Activated CD4-positive, alpha-beta T cell treated with anti-CD3 and anti-CD28 coated beads, Interleukin-2, amount 50 U/mL, for 1 hour (primary cell): ENCODE measurements at regions not wholly inside any gene's neighbourhood (a gene's known extent, or its start where the extent isn't known, plus 50 kb on each side); places are given as distances from the start of the nearest gene placed in this dataset.

ENCODE experiments used
- DNase-seq: peaks from one replicate; pipeline ENCODE4 v3.0.0-alpha.2; 2020

GRCh38 chr7:340979-341694 is 51.2 kb downstream of the FOXL3 start:
- DNase-seq: no peak

- DNase-seq: no peak
Observed at GRCh38 chr7:341841-342638, 52.1 kb downstream of the FOXL3 start.

GRCh38 chr7:342681-343216 is 52.8 kb downstream of the FOXL3 start:
- DNase-seq: no peak

GRCh38 chr7:343227-343822 is 53.4 kb downstream of the FOXL3 start:
- no peak for DNase-seq

- DNase-seq: no peak
Observed at GRCh38 chr7:343864-344607, 54.1 kb downstream of the FOXL3 start.

- DNase-seq: no peak
Observed at GRCh38 chr7:344608-344994, 54.6 kb downstream of the FOXL3 start.

GRCh38 chr7:346116-346898 is 56.3 kb downstream of the FOXL3 start:
- no peak for DNase-seq

GRCh38 chr7:347001-347590 is 57.1 kb downstream of the FOXL3 start:
- DNase-seq: no peak

- DNase-seq: no peak
Observed at GRCh38 chr7:347644-348479, 57.9 kb downstream of the FOXL3 start.

- DNase-seq: no peak
Observed at GRCh38 chr7:348480-348844, 58.5 kb downstream of the FOXL3 start.

- no peak for DNase-seq
Observed at GRCh38 chr7:348962-349743, 59.2 kb downstream of the FOXL3 start.

- peak; percentile 62 for DNase-seq
Observed at GRCh38 chr7:351256-351655, 61.3 kb downstream of the FOXL3 start.

GRCh38 chr7:351681-352480 is 61.9 kb downstream of the FOXL3 start:
- peak; percentile 56 for DNase-seq

GRCh38 chr7:353746-354325 is 63.9 kb downstream of the FOXL3 start:
- no peak for DNase-seq

- no peak for DNase-seq
Observed at GRCh38 chr7:354597-355470, 64.9 kb downstream of the FOXL3 start.

- DNase-seq: no peak
Observed at GRCh38 chr7:355568-355967, 65.6 kb downstream of the FOXL3 start.

- DNase-seq: no peak
Observed at GRCh38 chr7:356087-356486, 66.1 kb downstream of the FOXL3 start.
